GM18951 (cell line): ENCODE measurements at regions not wholly inside any gene's neighbourhood (a gene's known extent, or its start where the extent isn't known, plus 50 kb on each side); places are given as distances from the start of the nearest gene placed in this dataset.

Experiments used
- POLR2A ChIP-seq: IDR thresholded peaks from 4 replicates; pipeline ENCODE4 v1.6.1; 2011; ENCODE audit warnings: mild to moderate bottlenecking; ENCODE audit not compliant: insufficient read length, insufficient read depth; ENCODE audit errors: extremely low read depth
- in situ Hi-C: fragments of 300-500 bp; cut with MboI; formaldehyde crosslinking; loops from one replicate; pipeline ENCODE4 v1.12.0; 2022; ENCODE audit warnings: low sequenced_read_pairs, mixed read lengths, inconsistent platforms; ENCODE audit not compliant: unreplicated experiment

- TF ChIP-seq POLR2A, result no peak
- in situ Hi-C loops, result loop anchor here (10.0 kb wide), 1 partner anchor 514 kb away; no protein-coding TSS in a partner anchor
Observed at GRCh38 chr21:31609081-31609480, 50.4 kb upstream of the SOD1 start.

GRCh38 chr21:31607791-31608190 lies 51.7 kb upstream of the SOD1 start:
- no peak for TF ChIP-seq POLR2A
- in situ Hi-C loops, result loop anchor here (10.0 kb wide), 1 partner anchor 513 kb away; no protein-coding TSS in a partner anchor

- TF ChIP-seq POLR2A, result no peak
- in situ Hi-C loops, result loop anchor here (10.0 kb wide), 1 partner anchor 511 kb away; no protein-coding TSS in a partner anchor
Observed at GRCh38 chr21:31606081-31606874, 53.2 kb upstream of the SOD1 start.

- no peak for TF ChIP-seq POLR2A
- in situ Hi-C loops, result loop anchor here (10.0 kb wide), 1 partner anchor 510 kb away; no protein-coding TSS in a partner anchor
Observed at GRCh38 chr21:31604591-31605190, 54.8 kb upstream of the SOD1 start.

- TF ChIP-seq POLR2A, result no peak
- in situ Hi-C loops, result no loop called here
Observed at GRCh38 chr21:31599563-31599962, 59.9 kb upstream of the SOD1 start.

- in situ Hi-C loops, result no loop called here
Observed at GRCh38 chr21:31599013-31599412, 60.5 kb upstream of the SOD1 start.

GRCh38 chr21:31597683-31598082 lies 61.8 kb upstream of the SOD1 start:
- no peak for TF ChIP-seq POLR2A
- in situ Hi-C loops, result no loop called here

More at GRCh38 chr21:31599013-31599412, 60.5 kb upstream of the SOD1 start:
- no peak for TF ChIP-seq POLR2A

- TF ChIP-seq POLR2A, result no peak
- in situ Hi-C loops, result no loop called here
Observed at GRCh38 chr21:31596055-31596454, 63.4 kb upstream of the SOD1 start.

GRCh38 chr21:31594726-31595125 lies 64.8 kb upstream of the SOD1 start:
- in situ Hi-C loops, result no loop called here
- TF ChIP-seq POLR2A, result no peak

GRCh38 chr21:31594279-31594678 lies 65.2 kb upstream of the SOD1 start:
- in situ Hi-C loops, result no loop called here

GRCh38 chr21:31592963-31593560 lies 66.4 kb upstream of the SOD1 start:
- in situ Hi-C loops, result no loop called here
- TF ChIP-seq POLR2A, result no peak

More at GRCh38 chr21:31594279-31594678, 65.2 kb upstream of the SOD1 start:
- TF ChIP-seq POLR2A, result no peak

- in situ Hi-C loops, result no loop called here
- no peak for TF ChIP-seq POLR2A
Observed at GRCh38 chr21:31592516-31592915, 67.0 kb upstream of the SOD1 start.

GRCh38 chr21:31589820-31590219 lies 69.7 kb upstream of the SOD1 start:
- in situ Hi-C loops, result loop anchor here (10.0 kb wide), 1 partner anchor 475 kb away; no protein-coding TSS in a partner anchor
- TF ChIP-seq POLR2A, result no peak
